Kidney epithelial cell (primary cell): ENCODE measurements at regions not wholly inside any gene's neighbourhood (a gene's known extent, or its start where the extent isn't known, plus 50 kb on each side); places are given as distances from the start of the nearest gene placed in this dataset.
"Not testable (repeated sequence)": the region's sequence is repeated elsewhere in the genome, so short reads cannot be mapped to it uniquely, and the experiment has no call there.

ENCODE experiments used
- DNase-seq: peaks from one replicate; pipeline ENCODE4 v3.0.0-alpha.2; 2010; ENCODE audit warnings: low read depth
- H3K27me3 ChIP-seq: 2 replicates; pipeline ENCODE4 v1.6.0; 2011; ENCODE audit warnings: low read length; ENCODE audit not compliant: control insufficient read depth, insufficient read depth
- H3K36me3 ChIP-seq: 2 replicates; pipeline ENCODE4 v1.5.1; 2011; ENCODE audit warnings: low read length; ENCODE audit not compliant: control insufficient read depth, insufficient read depth
- H3K4me3 ChIP-seq: 2 replicates; pipeline ENCODE4 v1.5.1; 2011; ENCODE audit warnings: low read depth, mild to moderate bottlenecking, control low read depth, low read length
- CTCF ChIP-seq: IDR thresholded peaks from 2 replicates; pipeline ENCODE4 v1.5.1; 2011; ENCODE audit warnings: mild to moderate bottlenecking, moderate library complexity, low read length, control low read depth, inconsistent platforms; ENCODE audit not compliant: insufficient read depth, poor library complexity, severe bottlenecking

DNA sequence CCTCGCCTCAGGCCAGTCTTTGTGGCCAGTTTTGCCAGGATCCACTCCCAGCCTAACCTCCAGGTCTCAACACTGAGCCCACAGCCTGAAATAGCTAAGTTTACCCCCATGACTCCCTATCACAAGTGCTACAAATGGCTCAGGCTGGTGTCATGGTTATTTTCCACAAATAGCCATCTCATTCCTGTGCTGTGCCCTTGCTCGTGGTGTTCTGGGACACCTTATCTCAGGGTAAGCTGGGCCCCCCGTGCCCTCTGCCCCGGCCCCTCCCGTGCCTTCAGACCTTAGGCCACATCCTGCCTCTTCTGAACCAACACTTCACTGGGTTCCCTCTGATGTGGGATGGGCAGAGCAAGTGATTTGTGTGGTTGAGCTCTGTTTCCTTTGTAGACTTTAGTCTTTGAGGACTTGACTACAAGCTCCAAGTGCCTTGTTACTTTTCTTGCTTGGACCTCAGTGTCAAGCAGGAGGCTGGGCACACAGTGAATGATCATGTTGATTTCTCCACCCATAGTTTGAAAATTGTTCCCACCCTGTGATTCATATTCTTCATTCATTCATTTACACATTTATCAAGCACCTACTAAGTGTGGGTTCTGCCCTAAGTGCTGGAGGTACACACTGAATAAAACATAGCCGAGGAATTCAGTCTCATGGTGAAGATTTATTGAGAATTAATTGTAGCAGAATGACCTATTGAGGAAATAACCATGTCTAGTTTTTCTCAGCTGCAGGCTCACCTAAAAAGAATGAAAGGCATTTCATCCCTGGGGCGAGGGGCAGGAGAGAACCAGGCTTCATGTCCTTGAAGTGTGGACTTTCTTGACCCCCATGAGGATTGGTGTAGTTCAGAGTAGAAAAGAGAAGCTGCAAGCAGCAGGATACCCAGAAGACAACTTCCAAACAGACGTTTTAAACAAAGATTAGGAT is 84.5 kb upstream of the CTNNA1 start:
- TF ChIP-seq CTCF: no peak
- no peaks in the 10 kb centered on the region for H3K36me3 ChIP-seq
- H3K27me3 ChIP-seq: no peaks in the 10 kb centered on the region
- DNase-seq: no peak
- no peak overlapping the region for H3K4me3 ChIP-seq

- H3K27me3 ChIP-seq, H3K4me3 ChIP-seq, H3K36me3 ChIP-seq, DNase-seq: not testable (repeated sequence)
These were observed 85.4 kb upstream of the CTNNA1 start for GRCh38 chr5:138667782-138668331.

DNA sequence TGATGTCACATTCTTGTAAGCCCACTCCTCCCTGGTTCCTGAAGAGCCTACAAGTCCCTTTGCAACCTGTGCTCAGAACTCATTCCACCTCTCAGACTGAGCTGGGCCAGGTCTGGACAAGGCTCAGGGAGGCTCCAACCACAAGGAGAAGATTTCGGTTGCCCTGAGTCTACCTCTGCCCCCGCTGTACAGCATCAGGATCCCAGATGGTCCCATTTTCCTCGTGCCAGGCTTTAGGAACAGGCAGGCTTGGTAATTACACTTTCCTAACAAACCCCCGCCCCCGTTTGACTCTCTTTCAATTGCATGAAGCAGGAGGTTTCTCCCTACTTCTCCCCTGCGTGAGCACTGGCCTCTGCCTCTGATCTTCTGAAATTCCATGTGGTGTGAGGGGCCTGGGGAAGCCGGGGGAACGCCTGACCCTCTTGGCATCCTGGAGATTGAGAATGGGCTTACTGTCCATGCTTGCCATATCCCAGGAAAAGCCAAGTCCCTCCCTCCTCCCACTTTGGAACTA is 86.9 kb upstream of the CTNNA1 start:
- no peak for DNase-seq
- Histone ChIP-seq H3K27me3 (no peaks in the 10 kb centered on the region), H3K36me3 (no peaks in the 10 kb centered on the region), H3K4me3 (no peak overlapping the region)
- TF ChIP-seq CTCF: no peak

DNA sequence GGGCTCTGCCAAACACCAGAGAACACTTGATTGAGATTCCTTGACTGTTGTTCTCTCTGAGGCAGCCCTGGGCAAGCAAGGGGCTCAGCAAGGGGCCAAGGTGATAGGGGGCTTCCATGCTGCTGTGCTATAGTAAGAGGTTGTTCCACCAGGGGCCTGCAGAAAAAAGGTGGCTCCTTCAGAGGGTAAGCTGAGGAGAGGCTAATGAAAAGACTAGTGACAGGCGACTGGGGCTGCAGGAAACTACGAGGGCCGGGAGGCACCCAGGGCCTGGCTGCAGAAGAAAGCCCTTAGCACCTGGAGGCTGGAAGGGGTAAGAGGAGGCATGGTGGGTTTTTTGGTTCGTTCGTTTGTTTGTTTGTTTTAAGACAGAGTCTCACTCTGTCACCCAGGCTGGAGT is 88.0 kb upstream of the CTNNA1 start:
- TF ChIP-seq CTCF: no peak
- H3K27me3 ChIP-seq: no peaks in the 10 kb centered on the region

GRCh38 chr5:138664276-138664943 is 88.8 kb upstream of the CTNNA1 start:
- Histone ChIP-seq H3K36me3 (no peaks in the 10 kb centered on the region), H3K4me3 (no peak overlapping the region), H3K27me3 (peaks cover 3% of the 10 kb centered on the region)
- no peak for DNase-seq
- TF ChIP-seq CTCF: no peak

More for the DNA sequence above, 88.0 kb upstream of the CTNNA1 start:
- Histone ChIP-seq H3K36me3 (no peaks in the 10 kb centered on the region), H3K4me3 (no peak overlapping the region)
- no peak for DNase-seq

DNA sequence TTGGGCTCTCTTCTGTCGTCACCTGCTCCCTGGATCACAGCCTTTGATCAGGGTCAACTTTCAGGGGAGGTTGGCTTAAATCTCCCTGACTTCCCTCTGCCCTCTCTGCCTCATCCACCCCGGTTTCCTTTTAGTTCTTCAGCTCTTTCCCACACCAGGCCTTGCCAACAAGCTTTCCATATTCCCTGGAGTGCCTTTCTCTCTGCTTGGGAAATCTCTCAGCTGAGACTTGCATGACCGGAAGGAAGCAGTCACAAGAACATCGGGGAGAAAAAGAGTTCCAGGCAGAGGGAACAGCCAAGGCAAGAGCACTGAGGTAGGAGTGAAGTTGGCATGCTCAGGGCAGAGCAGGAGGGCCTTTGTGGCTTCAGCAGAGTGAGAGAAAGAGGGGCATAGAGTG is 88.4 kb upstream of the HSPA9 start:
- no peak overlapping the region for H3K4me3 ChIP-seq
- no peaks in the 10 kb centered on the region for H3K36me3 ChIP-seq
- H3K27me3 ChIP-seq: peaks cover 6% of the 10 kb centered on the region
- no peak for TF ChIP-seq CTCF
- no peak for DNase-seq
